GM21526 (cell line): ENCODE measurements at regions not wholly inside any gene's neighbourhood (a gene's known extent, or its start where the extent isn't known, plus 50 kb on each side); places are given as distances from the start of the nearest gene placed in this dataset.

Source experiments
- ATAC-seq: cut with Tn5 transposase; IDR thresholded peaks from one replicate; pipeline ENCODE4 v1.9.1; 2021; ENCODE audit warnings: moderate library complexity; ENCODE audit not compliant: unreplicated experiment, low FRiP score

- no peak for ATAC-seq
Measured at GRCh38 chr9:110106661-110107060, 101.3 kb downstream of the C9orf152 start.

DNA sequence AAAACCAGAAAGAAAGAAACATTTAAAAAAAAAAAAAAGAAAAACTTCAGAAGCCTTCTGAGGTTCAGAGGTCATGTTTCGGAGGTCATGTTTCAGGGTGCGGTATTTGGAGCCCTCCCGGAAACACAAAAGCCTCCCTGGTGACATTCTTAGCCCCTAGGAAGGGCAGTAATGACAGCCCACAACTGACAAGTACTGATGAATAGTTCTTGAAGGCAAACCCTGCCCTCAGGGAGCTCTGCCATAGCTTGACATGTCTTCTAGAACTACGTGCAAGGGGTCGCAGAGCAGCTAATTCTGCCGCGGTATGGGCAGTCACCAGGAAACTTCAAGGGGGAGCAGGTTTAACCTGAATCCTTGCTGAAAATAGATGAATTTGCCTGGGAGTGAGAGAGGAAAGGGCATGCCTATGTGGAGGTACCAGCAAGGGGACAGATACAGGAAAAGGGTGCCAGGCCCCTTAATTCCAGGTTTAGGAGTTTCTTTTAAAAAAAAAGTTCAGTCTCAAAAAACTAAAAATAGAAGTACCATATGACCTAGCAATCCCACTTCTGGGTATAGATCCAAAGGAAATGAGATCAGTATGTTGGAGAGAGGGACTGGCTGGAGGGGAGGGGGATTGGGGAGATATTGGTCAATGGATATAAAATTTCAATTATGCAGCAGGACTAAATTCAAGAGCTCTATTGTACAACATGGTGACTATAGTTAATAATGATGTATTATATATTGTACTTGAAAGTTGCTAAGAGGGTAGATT is 98.4 kb downstream of the C9orf152 start:
- ATAC-seq: no peak

GRCh38 chr9:110110154-110110553 is 97.8 kb downstream of the C9orf152 start:
- ATAC-seq: peak; percentile 85

GRCh38 chr9:110111868-110112267 is 96.1 kb downstream of the C9orf152 start:
- ATAC-seq: no peak

GRCh38 chr9:110112792-110113191 is 95.2 kb downstream of the C9orf152 start:
- ATAC-seq: no peak

- no peak for ATAC-seq
Measured at GRCh38 chr9:110114086-110114858, 93.7 kb downstream of the C9orf152 start.

GRCh38 chr9:110114859-110115201 is 93.1 kb downstream of the C9orf152 start:
- ATAC-seq: no peak

GRCh38 chr9:110115341-110115820 is 92.6 kb downstream of the C9orf152 start:
- ATAC-seq: no peak

DNA sequence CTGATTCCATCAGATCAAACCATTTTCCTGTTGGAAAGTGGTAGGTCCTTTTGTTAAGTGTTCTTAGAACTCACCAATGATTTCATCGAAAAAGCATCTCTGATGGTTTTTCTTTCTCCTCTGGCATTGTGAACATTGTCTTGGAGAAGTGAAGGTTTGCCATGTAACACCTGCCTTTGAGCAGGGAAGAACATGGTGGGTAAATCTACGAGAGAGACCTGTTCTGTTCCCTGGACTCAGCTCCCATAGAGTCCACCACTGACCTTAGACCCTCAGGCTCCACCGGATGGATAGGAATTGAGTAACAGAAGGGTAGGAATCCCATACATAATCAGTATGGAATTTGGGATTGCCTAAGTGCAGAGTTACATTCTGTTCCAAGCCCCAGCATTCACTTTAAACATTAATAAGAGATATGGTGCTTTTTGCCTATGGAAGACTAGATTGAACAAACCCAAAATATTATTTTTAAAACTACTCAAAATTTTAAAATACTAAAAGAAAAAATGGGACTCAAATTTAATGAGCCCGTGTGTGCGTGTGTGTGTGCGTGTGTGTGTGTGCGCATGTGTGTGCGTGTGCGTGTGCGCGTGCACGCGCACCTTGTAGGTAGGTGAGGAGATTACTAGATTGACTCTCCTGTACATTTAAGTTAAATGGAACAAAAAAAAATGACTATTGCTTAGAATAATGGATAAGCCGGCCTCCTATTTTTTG is 92.0 kb downstream of the C9orf152 start:
- no peak for ATAC-seq

- no peak for ATAC-seq
Measured at GRCh38 chr9:110116543-110116885, 91.4 kb downstream of the C9orf152 start.

DNA sequence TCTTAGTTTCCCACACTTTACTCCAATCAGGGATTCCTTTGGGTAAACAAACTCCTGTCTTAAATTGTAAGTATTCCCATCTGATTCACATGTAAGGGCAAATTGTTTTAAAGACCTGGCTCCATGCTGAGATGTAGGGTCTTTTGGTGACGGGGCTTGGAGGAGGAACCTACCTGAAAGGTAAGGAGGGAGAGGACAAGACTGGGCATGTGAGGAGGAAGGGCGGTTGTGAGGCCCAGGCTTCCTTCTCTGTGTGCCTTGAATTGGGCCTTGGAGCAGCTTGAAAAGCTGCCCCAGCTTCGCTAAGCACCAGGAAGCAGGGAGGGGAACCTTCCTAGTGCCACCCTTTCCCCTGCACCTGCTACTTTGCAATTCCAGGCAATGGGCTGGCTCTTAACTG is 86.8 kb downstream of the C9orf152 start:
- no peak for ATAC-seq

GRCh38 chr9:110123341-110124095 is 84.4 kb downstream of the C9orf152 start:
- no peak for ATAC-seq

GRCh38 chr9:110124439-110124838 is 83.5 kb downstream of the C9orf152 start:
- no peak for ATAC-seq

- no peak for ATAC-seq
Measured at GRCh38 chr9:110125207-110125751, 82.7 kb downstream of the C9orf152 start.

DNA sequence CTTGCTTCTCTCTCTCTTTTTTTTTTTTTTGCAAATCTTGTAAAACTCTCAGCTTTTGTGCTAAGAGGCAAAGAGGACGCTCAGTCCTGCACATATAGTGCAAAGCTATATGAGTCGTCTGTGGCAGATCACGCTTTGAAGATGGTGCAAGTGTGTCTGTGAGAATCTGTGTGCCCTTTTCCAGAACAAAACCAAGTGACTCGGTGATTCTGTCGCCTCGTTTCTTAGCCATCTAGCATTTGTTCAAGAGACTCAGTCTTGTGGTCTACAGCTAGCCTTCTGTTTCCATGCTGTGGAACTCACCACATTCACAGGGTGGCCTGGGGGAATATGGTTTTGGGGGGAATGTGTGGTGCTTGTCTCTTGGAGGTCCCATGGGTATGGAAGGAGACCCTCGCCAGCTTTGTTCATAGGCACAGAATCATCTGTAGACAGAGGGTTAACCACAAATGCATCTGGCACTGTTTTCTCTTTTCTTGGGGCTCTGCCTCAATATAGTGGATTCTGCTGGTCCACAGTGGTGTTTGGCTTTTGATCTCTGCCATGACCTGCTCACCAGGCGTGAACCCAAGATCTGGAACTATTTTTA is 82.1 kb downstream of the C9orf152 start:
- ATAC-seq: no peak

- no peak for ATAC-seq
Measured at GRCh38 chr9:110126499-110126941, 81.4 kb downstream of the C9orf152 start.

- ATAC-seq: no peak
Measured at GRCh38 chr9:110126986-110127864, 80.7 kb downstream of the C9orf152 start.

DNA sequence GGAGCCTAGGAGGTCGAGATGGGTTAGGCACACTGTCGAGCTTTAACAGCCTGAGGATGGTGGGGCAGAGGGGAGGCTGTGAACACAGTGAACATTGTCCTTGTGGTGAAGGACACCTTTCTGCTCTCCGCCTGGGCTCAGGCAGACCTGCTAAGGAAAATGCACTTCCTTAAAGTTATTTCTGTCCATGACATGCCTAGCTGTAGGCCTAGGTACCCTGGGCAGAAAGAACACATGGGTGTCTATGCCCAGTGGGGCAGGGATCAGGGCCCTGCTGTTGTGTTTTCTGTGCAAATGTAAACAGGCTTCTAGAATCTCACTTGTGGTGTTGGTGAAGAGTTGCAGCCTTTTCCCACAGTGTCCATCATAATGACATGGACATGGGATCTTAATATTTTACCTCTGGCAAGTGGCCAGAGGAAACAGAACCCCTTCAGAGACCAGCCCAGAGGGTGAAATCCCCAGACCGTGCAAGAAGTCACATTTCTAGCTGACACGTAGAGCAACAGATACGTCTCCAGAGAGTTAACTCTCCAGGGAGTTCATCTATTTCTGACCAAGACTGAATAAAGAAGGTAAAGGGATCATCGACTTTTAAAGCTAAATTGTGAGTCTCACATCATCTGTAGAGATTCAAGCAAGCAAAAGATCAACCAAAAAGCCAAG is 79.2 kb downstream of the C9orf152 start:
- peak; percentile 68 for ATAC-seq
